COR-L47 (cell line): ENCODE measurements at regions not wholly inside any gene's neighbourhood (a gene's known extent, or its start where the extent isn't known, plus 50 kb on each side); places are given as distances from the start of the nearest gene placed in this dataset.

ENCODE experiments used
- DNase-seq: peaks from one replicate; lab custom pipeline; 2025; lab: John Stamatoyannopoulos, UW

GRCh38 chr7:371119-371778 is 81.3 kb downstream of the FOXL3 start:
- DNase-seq: no peak

- no peak for DNase-seq
Observed at GRCh38 chr7:371779-372545, 82.0 kb downstream of the FOXL3 start.

- no peak for DNase-seq
Observed at GRCh38 chr7:372546-372931, 82.6 kb downstream of the FOXL3 start.

GRCh38 chr7:372932-373791 is 83.2 kb downstream of the FOXL3 start:
- DNase-seq: no peak

- DNase-seq: no peak
Observed at GRCh38 chr7:373818-374705, 84.1 kb downstream of the FOXL3 start.

- DNase-seq: no peak
Observed at GRCh38 chr7:374706-375311, 84.8 kb downstream of the FOXL3 start.

GRCh38 chr7:375321-375831 is 85.4 kb downstream of the FOXL3 start:
- no peak for DNase-seq

- no peak for DNase-seq
Observed at GRCh38 chr7:375901-376305, 85.9 kb downstream of the FOXL3 start.

- DNase-seq: no peak
Observed at GRCh38 chr7:376306-377079, 86.5 kb downstream of the FOXL3 start.

GRCh38 chr7:377080-378040 is 87.4 kb downstream of the FOXL3 start:
- no peak for DNase-seq

GRCh38 chr7:378041-378420 is 88.1 kb downstream of the FOXL3 start:
- DNase-seq: no peak

GRCh38 chr7:378551-379455 is 88.8 kb downstream of the FOXL3 start:
- no peak for DNase-seq

GRCh38 chr7:379456-380138 is 89.6 kb downstream of the FOXL3 start:
- DNase-seq: no peak

GRCh38 chr7:380139-380485 is 90.1 kb downstream of the FOXL3 start:
- DNase-seq: no peak

GRCh38 chr7:380711-381210 is 90.8 kb downstream of the FOXL3 start:
- DNase-seq: no peak

- DNase-seq: no peak
Observed at GRCh38 chr7:381211-382042, 91.5 kb downstream of the FOXL3 start.

- no peak for DNase-seq
Observed at GRCh38 chr7:382043-382400, 92.1 kb downstream of the FOXL3 start.
